ENCODE measurements at regions not wholly inside any gene's neighbourhood (a gene's known extent, or its start where the extent isn't known, plus 50 kb on each side); places are given as distances from the start of the nearest gene placed in this dataset.

DNA sequence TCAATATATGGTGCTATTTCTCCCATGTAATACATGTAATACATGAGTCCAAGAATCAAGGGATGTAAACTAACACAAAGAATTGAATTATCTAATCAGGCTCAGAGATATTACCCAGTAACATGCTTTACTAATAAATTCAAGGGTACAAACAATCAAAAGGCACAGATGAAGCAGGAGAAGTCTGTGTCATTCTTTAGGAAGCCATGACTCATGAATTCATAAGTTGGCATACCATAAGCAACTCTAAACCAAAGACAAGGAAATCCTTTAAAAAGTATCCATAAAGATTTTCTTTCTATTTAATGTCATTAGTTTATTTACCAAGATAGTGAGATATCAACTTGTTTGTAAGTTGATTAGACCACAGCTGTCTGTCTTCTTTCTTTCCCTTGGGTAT is 446.0 kb upstream of the IMPG1 start:
- intact Hi-C loops (cut with DNase I): no loop called here
- Histone ChIP-seq H3K36me3 (no peaks in the 10 kb centered on the region), H3K27ac (no peak overlapping the region), H3K4me1 (ENCODE audit: insufficient read depth) (no peaks in the 10 kb centered on the region), H3K4me3 (no peak overlapping the region), H3K27me3 (no peaks in the 10 kb centered on the region), H3K9me3 (no peaks in the 10 kb centered on the region)
- TF ChIP-seq, protein P1, sequence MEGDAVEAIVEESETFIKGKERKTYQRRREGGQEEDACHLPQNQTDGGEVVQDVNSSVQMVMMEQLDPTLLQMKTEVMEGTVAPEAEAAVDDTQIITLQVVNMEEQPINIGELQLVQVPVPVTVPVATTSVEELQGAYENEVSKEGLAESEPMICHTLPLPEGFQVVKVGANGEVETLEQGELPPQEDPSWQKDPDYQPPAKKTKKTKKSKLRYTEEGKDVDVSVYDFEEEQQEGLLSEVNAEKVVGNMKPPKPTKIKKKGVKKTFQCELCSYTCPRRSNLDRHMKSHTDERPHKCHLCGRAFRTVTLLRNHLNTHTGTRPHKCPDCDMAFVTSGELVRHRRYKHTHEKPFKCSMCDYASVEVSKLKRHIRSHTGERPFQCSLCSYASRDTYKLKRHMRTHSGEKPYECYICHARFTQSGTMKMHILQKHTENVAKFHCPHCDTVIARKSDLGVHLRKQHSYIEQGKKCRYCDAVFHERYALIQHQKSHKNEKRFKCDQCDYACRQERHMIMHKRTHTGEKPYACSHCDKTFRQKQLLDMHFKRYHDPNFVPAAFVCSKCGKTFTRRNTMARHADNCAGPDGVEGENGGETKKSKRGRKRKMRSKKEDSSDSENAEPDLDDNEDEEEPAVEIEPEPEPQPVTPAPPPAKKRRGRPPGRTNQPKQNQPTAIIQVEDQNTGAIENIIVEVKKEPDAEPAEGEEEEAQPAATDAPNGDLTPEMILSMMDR (IDR thresholded peaks at IDR 0.05): no peak
- TF ChIP-seq EP300 (IDR thresholded peaks at IDR 0.05): no peak
- TF ChIP-seq POLR2A (IDR thresholded peaks at IDR 0.05): no peak
- no peak for DNase-seq

DNA sequence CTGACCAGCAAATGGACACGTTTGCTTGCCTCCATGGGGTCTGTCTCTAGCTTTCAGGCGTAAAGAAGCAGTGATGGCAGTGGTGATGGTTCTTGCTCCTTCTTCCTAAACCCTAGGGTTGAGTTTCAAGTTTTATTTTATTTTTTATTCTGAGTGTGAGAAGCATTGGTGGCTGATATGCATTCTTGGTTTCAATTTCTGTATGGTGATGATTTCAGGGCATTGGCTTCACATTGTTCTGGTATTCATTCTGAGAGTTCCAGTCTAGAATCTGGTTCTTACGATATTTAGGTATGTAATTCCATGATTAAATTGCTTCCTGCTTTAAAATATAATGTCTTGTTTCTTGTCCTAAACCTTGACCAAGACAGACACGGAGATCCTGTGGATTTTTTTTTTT is 444.5 kb upstream of the IMPG1 start:
- TF ChIP-seq POLR2A (IDR thresholded peaks at IDR 0.05) (no peak), EP300 (IDR thresholded peaks at IDR 0.05) (no peak)
- TF ChIP-seq, protein P1 (IDR thresholded peaks at IDR 0.05): no peak

DNA sequence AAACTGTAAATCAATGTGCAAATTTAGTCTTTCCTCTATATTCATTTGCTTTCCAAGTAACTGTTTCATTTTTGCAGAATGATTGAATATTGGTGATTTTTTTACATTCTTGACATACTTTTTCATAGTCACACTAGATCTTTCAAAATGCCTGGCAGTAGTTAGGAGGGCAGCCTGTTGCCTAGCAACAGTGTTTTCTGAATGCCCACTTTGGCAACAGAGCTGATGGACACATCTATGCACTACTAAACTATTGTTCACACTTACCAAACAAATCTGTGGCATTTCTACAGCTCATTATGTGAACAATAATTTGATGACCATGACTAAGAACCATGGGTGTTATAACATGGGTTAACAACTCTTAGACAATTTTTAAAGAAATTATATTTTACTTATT is 438.0 kb upstream of the IMPG1 start:
- TF ChIP-seq, protein P1 (IDR thresholded peaks at IDR 0.05): no peak
- TF ChIP-seq POLR2A (IDR thresholded peaks at IDR 0.05): no peak
- no peak for TF ChIP-seq EP300 (IDR thresholded peaks at IDR 0.05)
- H3K4me3 ChIP-seq: no peak overlapping the region
- H3K4me1 ChIP-seq (ENCODE audit: insufficient read depth): no peaks in the 10 kb centered on the region
- no peaks in the 10 kb centered on the region for H3K9me3 ChIP-seq
- intact Hi-C loops (cut with DNase I): no loop called here
- H3K36me3 ChIP-seq: no peaks in the 10 kb centered on the region
- no peak for DNase-seq
- H3K27ac ChIP-seq: no peak overlapping the region
- no peaks in the 10 kb centered on the region for H3K27me3 ChIP-seq

More for the DNA sequence above, 444.5 kb upstream of the IMPG1 start:
- H3K36me3 ChIP-seq: no peaks in the 10 kb centered on the region
- H3K4me1 ChIP-seq (ENCODE audit: insufficient read depth): no peaks in the 10 kb centered on the region
- no peaks in the 10 kb centered on the region for H3K9me3 ChIP-seq
- H3K27me3 ChIP-seq: no peaks in the 10 kb centered on the region
- no peak for DNase-seq
- WGBS, 3 donors: 80 to 89% (median 87%) methylated on average over 4 of the region's 4 CpGs
- no peak overlapping the region for H3K27ac ChIP-seq
- no peak overlapping the region for H3K4me3 ChIP-seq
- intact Hi-C loops (cut with DNase I): no loop called here

DNA sequence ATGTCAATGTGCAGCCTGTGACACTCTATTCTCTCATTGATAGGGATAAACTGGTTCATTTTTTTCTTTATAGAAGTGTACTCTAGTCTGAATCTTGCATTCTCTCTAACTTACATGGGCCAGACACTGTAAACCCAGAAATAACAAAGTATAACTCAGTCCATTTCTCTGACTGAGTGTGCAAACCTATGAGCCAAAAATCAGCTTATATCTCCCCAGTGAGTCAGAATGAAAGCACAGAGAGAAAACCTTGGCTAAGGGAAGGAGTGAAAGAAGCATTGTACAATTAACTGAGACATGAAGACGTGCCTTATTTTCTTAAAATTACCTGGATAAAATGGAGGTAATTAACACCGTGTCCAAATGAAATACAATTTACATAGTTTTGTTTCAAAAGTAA is 436.9 kb upstream of the IMPG1 start:
- Histone ChIP-seq H3K27ac (no peak overlapping the region), H3K9me3 (no peaks in the 10 kb centered on the region), H3K4me1 (ENCODE audit: insufficient read depth) (no peaks in the 10 kb centered on the region), H3K4me3 (no peak overlapping the region), H3K36me3 (no peaks in the 10 kb centered on the region), H3K27me3 (no peaks in the 10 kb centered on the region)
- WGBS, 3 donors: 80 to 89% (median 81%) methylated on average over 2 of the region's 2 CpGs
- intact Hi-C loops (cut with DNase I): no loop called here
- no peak for DNase-seq
- TF ChIP-seq, protein P1 (IDR thresholded peaks at IDR 0.05): no peak
- no peak for TF ChIP-seq EP300 (IDR thresholded peaks at IDR 0.05)
- no peak for TF ChIP-seq POLR2A (IDR thresholded peaks at IDR 0.05)

DNA sequence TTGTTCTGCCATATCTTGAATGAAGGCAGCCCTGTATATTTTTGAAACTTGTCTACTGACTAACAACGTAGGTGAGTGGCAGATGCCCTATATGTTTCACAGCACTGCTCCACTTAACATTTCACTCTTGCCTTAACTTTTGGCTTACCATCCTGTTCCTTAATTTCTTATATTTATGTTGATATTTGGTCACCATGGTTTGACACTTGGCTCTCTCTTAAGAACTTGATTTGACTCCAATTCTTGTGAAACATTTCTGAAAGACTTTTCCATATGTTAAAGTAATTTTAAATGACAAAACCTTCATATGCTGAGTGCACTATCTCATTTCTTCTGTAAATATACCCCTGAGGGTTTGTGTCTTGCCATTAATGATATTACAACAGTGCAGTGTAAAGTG is 434.3 kb upstream of the IMPG1 start:
- Histone ChIP-seq H3K36me3 (no peaks in the 10 kb centered on the region), H3K27ac (no peak overlapping the region), H3K27me3 (no peaks in the 10 kb centered on the region), H3K4me1 (ENCODE audit: insufficient read depth) (no peaks in the 10 kb centered on the region), H3K9me3 (no peaks in the 10 kb centered on the region), H3K4me3 (no peak overlapping the region)
- intact Hi-C loops (cut with DNase I): no loop called here
- TF ChIP-seq EP300 (IDR thresholded peaks at IDR 0.05) (no peak), POLR2A (IDR thresholded peaks at IDR 0.05) (no peak)
- TF ChIP-seq, protein P1 (IDR thresholded peaks at IDR 0.05): no peak
- DNase-seq: no peak
- 68 to 83% (median 70%) methylated on average over 1 of the region's 1 CpG for WGBS, 3 donors
